ENCODE measurements at regions not wholly inside any gene's neighbourhood (a gene's known extent, or its start where the extent isn't known, plus 50 kb on each side); places are given as distances from the start of the nearest gene placed in this dataset.

GRCh38 chr6:51016489-51016888, 197.8 kb downstream of the TFAP2B start:
- H3K9me3 Mint-ChIP-seq, result no peaks in the 10 kb centered on the region
- Histone ChIP-seq H3K4me2 (no peak overlapping the region), H3F3A (ENCODE audit: low read depth) (no peaks in the 10 kb centered on the region), H3K36me3 (no peaks in the 10 kb centered on the region), H3K27me3 (no peaks in the 10 kb centered on the region), H3K9ac (no peak overlapping the region), H4K20me1 (ENCODE audit: low read depth) (no peaks in the 10 kb centered on the region), H3K4me3 (no peak overlapping the region), H3K27ac (no peak overlapping the region), H2AFZ (replicated peaks) (no peak overlapping the region), H3K9me3 (ENCODE audit: low read depth) (no peaks in the 10 kb centered on the region), H3K4me1 (no peaks in the 10 kb centered on the region), H3K79me2 (ENCODE audit: low read depth) (no peaks in the 10 kb centered on the region)
- TF ChIP-seq CTCF (IDR thresholded peaks at IDR 0.05) (no peak), EZH2 (IDR thresholded peaks at IDR 0.05) (no peak), EZH2phosphoT487 (IDR thresholded peaks at IDR 0.05) (no peak)
- DNase-seq (ENCODE audit: low spot score), result no peak
- no peak overlapping the region for H3K4me3 Mint-ChIP-seq
- H3K27ac Mint-ChIP-seq, result no peak overlapping the region
- H3K4me1 Mint-ChIP-seq, result no peaks in the 10 kb centered on the region
- peaks cover 2% of the 10 kb centered on the region for H3K27me3 Mint-ChIP-seq (ENCODE audit: insufficient read depth, low read depth)
- no peaks in the 10 kb centered on the region for H3K36me3 Mint-ChIP-seq

- Mint-ChIP-seq H3K36me3 (no peaks in the 10 kb centered on the region), H3K27ac (no peak overlapping the region), H3K9me3 (no peaks in the 10 kb centered on the region), H3K4me3 (no peak overlapping the region), H3K27me3 (ENCODE audit: insufficient read depth, low read depth) (peaks cover 2% of the 10 kb centered on the region), H3K4me1 (peaks cover 5% of the 10 kb centered on the region)
- Histone ChIP-seq H3K4me3 (no peak overlapping the region), H3K79me2 (ENCODE audit: low read depth) (no peaks in the 10 kb centered on the region), H3K36me3 (no peaks in the 10 kb centered on the region), H4K20me1 (ENCODE audit: low read depth) (no peaks in the 10 kb centered on the region), H3F3A (ENCODE audit: low read depth) (no peaks in the 10 kb centered on the region), H3K27ac (no peak overlapping the region), H3K9ac (no peak overlapping the region), H3K4me2 (no peak overlapping the region), H3K27me3 (no peaks in the 10 kb centered on the region), H3K9me3 (ENCODE audit: low read depth) (no peaks in the 10 kb centered on the region), H2AFZ (replicated peaks) (no peak overlapping the region), H3K4me1 (no peaks in the 10 kb centered on the region)
- TF ChIP-seq EZH2phosphoT487 (IDR thresholded peaks at IDR 0.05) (no peak), EZH2 (IDR thresholded peaks at IDR 0.05) (no peak), CTCF (IDR thresholded peaks at IDR 0.05) (no peak)
- no peak for DNase-seq (ENCODE audit: low spot score)
Measured at GRCh38 chr6:51019806-51020205, 201.1 kb downstream of the TFAP2B start.

GRCh38 chr6:51021171-51021570, 202.5 kb downstream of the TFAP2B start:
- Mint-ChIP-seq H3K4me3 (no peak overlapping the region), H3K9me3 (no peaks in the 10 kb centered on the region), H3K4me1 (peaks cover 7% of the 10 kb centered on the region), H3K27me3 (ENCODE audit: insufficient read depth, low read depth) (peaks cover 2% of the 10 kb centered on the region), H3K27ac (no peak overlapping the region), H3K36me3 (no peaks in the 10 kb centered on the region)
- Histone ChIP-seq H4K20me1 (ENCODE audit: low read depth) (no peaks in the 10 kb centered on the region), H3K27ac (no peak overlapping the region), H3K4me2 (no peak overlapping the region), H3F3A (ENCODE audit: low read depth) (no peaks in the 10 kb centered on the region), H3K79me2 (ENCODE audit: low read depth) (no peaks in the 10 kb centered on the region), H3K9ac (no peak overlapping the region), H3K9me3 (ENCODE audit: low read depth) (no peaks in the 10 kb centered on the region), H3K4me1 (no peaks in the 10 kb centered on the region), H3K27me3 (no peaks in the 10 kb centered on the region), H3K36me3 (no peaks in the 10 kb centered on the region), H3K4me3 (no peak overlapping the region), H2AFZ (replicated peaks) (no peak overlapping the region)
- DNase-seq (ENCODE audit: low spot score), result no peak
- TF ChIP-seq EZH2 (IDR thresholded peaks at IDR 0.05), result no peak
- TF ChIP-seq CTCF (IDR thresholded peaks at IDR 0.05), result no peak
- no peak for TF ChIP-seq EZH2phosphoT487 (IDR thresholded peaks at IDR 0.05)

GRCh38 chr6:51024126-51024525, 205.5 kb downstream of the TFAP2B start:
- H3F3A ChIP-seq (ENCODE audit: low read depth), result no peaks in the 10 kb centered on the region
- Mint-ChIP-seq H3K4me3 (no peak overlapping the region), H3K27ac (no peak overlapping the region), H3K36me3 (no peaks in the 10 kb centered on the region), H3K27me3 (ENCODE audit: insufficient read depth, low read depth) (no peaks in the 10 kb centered on the region), H3K9me3 (no peaks in the 10 kb centered on the region), H3K4me1 (peaks cover 14% of the 10 kb centered on the region)
- DNase-seq (ENCODE audit: low spot score), result no peak
- no peaks in the 10 kb centered on the region for H3K27me3 ChIP-seq
- no peaks in the 10 kb centered on the region for H3K36me3 ChIP-seq
- no peak overlapping the region for H3K9ac ChIP-seq
- H2AFZ ChIP-seq (replicated peaks), result no peak overlapping the region
- no peak overlapping the region for H3K27ac ChIP-seq
- H3K4me3 ChIP-seq, result no peak overlapping the region
- no peaks in the 10 kb centered on the region for H3K79me2 ChIP-seq (ENCODE audit: low read depth)
- H4K20me1 ChIP-seq (ENCODE audit: low read depth), result no peaks in the 10 kb centered on the region
- no peak overlapping the region for H3K4me2 ChIP-seq
- no peak for TF ChIP-seq EZH2 (IDR thresholded peaks at IDR 0.05)
- no peak for TF ChIP-seq EZH2phosphoT487 (IDR thresholded peaks at IDR 0.05)
- TF ChIP-seq CTCF (IDR thresholded peaks at IDR 0.05), result no peak
- no peaks in the 10 kb centered on the region for H3K4me1 ChIP-seq
- H3K9me3 ChIP-seq (ENCODE audit: low read depth), result no peaks in the 10 kb centered on the region
